ENCODE measurements at regions not wholly inside any gene's neighbourhood (a gene's known extent, or its start where the extent isn't known, plus 50 kb on each side); places are given as distances from the start of the nearest gene placed in this dataset.

DNA sequence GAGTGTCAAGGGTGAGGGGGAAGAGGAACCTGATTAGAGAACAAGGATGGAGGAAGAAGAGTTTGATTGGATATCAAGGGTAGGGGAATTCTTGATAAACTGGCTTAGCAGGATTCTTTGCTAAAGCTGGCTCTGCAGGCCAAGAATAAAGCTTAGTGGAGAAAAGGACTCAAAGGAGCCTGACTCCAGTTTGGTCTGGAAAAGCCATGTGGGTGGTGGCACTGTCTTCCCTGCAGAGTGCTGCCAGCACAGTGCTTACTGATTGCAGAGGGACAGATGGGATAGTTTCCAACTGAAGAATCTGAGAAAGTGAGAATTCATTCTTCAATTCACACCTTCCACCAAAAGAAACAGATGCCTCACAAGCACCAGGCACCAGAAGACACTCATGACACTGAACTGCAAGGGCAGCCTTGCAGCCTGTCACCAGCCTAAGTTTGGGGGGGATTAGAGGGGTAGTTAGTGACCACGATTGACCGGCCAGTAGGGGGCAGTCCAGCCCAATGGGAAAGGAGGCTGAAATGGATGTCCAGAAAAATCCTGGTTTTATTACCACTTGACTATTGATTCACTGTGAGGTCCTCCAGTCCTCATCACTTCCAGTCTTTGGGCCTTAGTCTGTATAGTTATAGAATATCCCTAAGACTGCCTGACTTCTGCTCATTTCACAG, 334.5 kb downstream of the SMAD2 start:
- Mint-ChIP-seq H3K4me3 (ENCODE audit: unreplicated experiment) (no peak overlapping the region), H3K36me3 (ENCODE audit: low read depth) (no peaks in the 10 kb centered on the region), H3K4me1 (ENCODE audit: low read depth) (no peaks in the 10 kb centered on the region), H3K27ac (ENCODE audit: unreplicated experiment) (no peak overlapping the region), H3K27me3 (ENCODE audit: low read depth) (peaks cover 41% of the 10 kb centered on the region), H3K9me3 (ENCODE audit: low read depth) (peaks cover 12% of the 10 kb centered on the region)
- TF ChIP-seq, protein P1, sequence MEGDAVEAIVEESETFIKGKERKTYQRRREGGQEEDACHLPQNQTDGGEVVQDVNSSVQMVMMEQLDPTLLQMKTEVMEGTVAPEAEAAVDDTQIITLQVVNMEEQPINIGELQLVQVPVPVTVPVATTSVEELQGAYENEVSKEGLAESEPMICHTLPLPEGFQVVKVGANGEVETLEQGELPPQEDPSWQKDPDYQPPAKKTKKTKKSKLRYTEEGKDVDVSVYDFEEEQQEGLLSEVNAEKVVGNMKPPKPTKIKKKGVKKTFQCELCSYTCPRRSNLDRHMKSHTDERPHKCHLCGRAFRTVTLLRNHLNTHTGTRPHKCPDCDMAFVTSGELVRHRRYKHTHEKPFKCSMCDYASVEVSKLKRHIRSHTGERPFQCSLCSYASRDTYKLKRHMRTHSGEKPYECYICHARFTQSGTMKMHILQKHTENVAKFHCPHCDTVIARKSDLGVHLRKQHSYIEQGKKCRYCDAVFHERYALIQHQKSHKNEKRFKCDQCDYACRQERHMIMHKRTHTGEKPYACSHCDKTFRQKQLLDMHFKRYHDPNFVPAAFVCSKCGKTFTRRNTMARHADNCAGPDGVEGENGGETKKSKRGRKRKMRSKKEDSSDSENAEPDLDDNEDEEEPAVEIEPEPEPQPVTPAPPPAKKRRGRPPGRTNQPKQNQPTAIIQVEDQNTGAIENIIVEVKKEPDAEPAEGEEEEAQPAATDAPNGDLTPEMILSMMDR (IDR thresholded peaks at IDR 0.05), result peak; percentile 35
- DNase-seq (ENCODE audit: low spot score), result no peak

DNA sequence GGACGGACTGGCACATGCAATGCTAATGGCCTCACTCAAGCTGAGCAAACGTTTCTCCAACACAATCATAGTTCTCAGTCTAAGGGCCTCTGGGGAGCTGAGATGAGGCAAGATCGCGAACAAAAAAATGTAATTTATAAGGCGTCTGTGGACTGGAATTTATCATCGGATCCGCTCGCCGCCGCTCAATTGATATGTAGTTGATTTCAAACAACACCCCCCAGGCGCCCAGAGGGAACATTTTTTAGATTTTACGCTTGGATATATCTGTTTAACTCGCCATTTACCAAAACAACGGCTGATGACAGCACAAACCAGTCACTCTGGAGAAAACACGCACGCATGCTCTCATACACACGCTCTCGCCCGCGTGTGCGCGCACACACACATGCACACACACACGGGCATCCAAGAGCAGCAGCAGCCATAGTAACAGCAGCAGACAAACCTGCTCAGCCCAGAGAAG, 335.8 kb downstream of the SMAD2 start:
- no peak for DNase-seq (ENCODE audit: low spot score)
- Mint-ChIP-seq H3K36me3 (ENCODE audit: low read depth) (no peaks in the 10 kb centered on the region), H3K27me3 (ENCODE audit: low read depth) (peaks cover 41% of the 10 kb centered on the region), H3K4me3 (ENCODE audit: unreplicated experiment) (no peak overlapping the region), H3K27ac (ENCODE audit: unreplicated experiment) (no peak overlapping the region), H3K4me1 (ENCODE audit: low read depth) (no peaks in the 10 kb centered on the region), H3K9me3 (ENCODE audit: low read depth) (peaks cover 12% of the 10 kb centered on the region)
- TF ChIP-seq, protein P1 (IDR thresholded peaks at IDR 0.05), result no peak

DNA sequence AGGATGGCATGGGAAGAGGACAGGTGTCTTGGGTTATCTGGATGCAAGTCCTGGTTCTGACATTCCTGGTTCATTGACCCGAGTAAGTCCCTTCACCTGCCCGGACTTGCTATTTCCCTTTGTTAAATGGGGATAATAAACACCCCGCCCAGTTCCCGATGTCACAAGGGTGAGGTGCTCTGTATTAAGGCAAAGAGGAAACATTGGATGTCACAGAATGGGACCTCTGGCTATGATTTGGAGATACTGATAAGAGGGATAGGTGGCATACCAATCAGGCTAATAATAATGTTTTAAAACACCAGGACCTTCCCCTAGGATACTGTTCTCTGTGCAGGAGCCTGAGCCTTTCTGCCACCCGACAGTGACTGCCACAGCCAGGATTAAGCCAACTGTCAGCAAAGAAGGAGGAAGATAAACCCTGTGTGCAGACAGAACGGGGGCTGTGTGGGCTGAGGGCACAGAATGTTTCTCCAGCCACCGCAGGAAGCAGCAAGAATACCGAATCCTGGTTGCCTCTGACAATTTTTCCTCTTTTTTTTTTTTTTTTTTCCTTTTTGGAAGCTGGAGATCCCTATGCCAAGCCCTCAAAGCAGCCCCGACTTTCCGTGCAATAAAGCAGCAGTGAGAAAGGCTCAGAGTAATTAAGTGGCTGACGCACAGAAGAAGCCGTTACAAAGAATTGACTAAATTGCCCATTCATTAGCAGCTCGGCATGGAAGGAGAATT, 336.6 kb downstream of the SMAD2 start:
- DNase-seq (ENCODE audit: low spot score), result no peak
- Mint-ChIP-seq H3K4me3 (ENCODE audit: unreplicated experiment) (no peak overlapping the region), H3K27ac (ENCODE audit: unreplicated experiment) (no peak overlapping the region), H3K36me3 (ENCODE audit: low read depth) (no peaks in the 10 kb centered on the region), H3K27me3 (ENCODE audit: low read depth) (peaks cover 41% of the 10 kb centered on the region), H3K4me1 (ENCODE audit: low read depth) (no peaks in the 10 kb centered on the region), H3K9me3 (ENCODE audit: low read depth) (peaks cover 12% of the 10 kb centered on the region)
- TF ChIP-seq, protein P1 (IDR thresholded peaks at IDR 0.05), result no peak

DNA sequence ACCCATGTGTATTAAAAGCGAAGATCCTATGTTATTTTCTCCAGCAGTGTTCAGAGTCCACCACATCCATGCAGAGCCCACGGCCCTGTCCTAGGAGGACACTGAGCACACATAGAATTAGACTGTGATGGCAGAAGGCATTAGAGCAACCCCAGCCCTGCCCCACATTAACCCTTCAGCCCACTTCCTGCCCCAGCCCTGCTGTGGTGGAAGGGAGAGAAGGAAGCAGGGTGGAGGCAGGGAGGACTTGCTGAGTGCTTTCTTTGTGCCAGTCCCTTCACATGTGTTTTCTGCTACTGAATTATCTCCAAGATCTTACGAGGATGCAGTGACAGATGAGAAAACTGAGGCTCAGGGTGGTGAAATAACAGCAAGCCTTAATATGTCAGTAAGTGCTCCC, 339.0 kb downstream of the SMAD2 start:
- H3K27ac Mint-ChIP-seq (ENCODE audit: unreplicated experiment), result no peak overlapping the region
- TF ChIP-seq, protein P1 (IDR thresholded peaks at IDR 0.05), result no peak
- H3K36me3 Mint-ChIP-seq (ENCODE audit: low read depth), result no peaks in the 10 kb centered on the region
- peaks cover 9% of the 10 kb centered on the region for H3K9me3 Mint-ChIP-seq (ENCODE audit: low read depth)
- no peaks in the 10 kb centered on the region for H3K4me1 Mint-ChIP-seq (ENCODE audit: low read depth)
- DNase-seq (ENCODE audit: low spot score), result no peak
- H3K27me3 Mint-ChIP-seq (ENCODE audit: low read depth), result peaks cover 39% of the 10 kb centered on the region
- H3K4me3 Mint-ChIP-seq (ENCODE audit: unreplicated experiment), result no peak overlapping the region

DNA sequence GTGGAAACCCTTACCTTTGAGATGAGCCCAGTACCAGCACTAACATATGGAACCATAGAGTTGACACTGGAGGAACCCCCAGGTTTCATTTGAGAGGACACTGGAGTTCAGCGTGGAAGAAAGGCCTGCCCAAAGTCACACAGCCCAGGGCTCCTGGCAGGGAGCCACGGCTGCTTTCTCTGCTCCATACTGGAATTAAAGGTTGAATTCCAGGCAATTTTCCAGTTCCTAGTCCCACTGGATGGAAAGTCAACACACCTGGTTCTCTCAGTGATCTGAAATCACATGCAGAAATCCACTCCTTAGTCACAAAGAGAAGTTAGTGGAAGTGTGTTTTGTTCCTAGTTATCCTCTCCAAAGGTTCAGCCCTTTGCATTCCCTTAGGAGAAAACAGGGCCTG, 336.1 kb upstream of the SKOR2 start:
- Mint-ChIP-seq H3K4me3 (ENCODE audit: unreplicated experiment) (no peak overlapping the region), H3K9me3 (ENCODE audit: low read depth) (peaks cover 2% of the 10 kb centered on the region), H3K27ac (ENCODE audit: unreplicated experiment) (no peak overlapping the region), H3K36me3 (ENCODE audit: low read depth) (no peaks in the 10 kb centered on the region), H3K27me3 (ENCODE audit: low read depth) (peaks cover 16% of the 10 kb centered on the region), H3K4me1 (ENCODE audit: low read depth) (no peaks in the 10 kb centered on the region)
- TF ChIP-seq, protein P1 (IDR thresholded peaks at IDR 0.05), result no peak
- DNase-seq (ENCODE audit: low spot score), result no peak

All from chondrocyte (in vitro differentiated cells).